Esophagus muscularis mucosa (tissue), 3 donors: ENCODE measurements at regions not wholly inside any gene's neighbourhood (a gene's known extent, or its start where the extent isn't known, plus 50 kb on each side); places are given as distances from the start of the nearest gene placed in this dataset.

Experiments used
- POLR2A ChIP-seq: fragments of 450-650 bp; IDR thresholded peaks from one replicate; pipeline ENCODE4 v1.6.1; 2017; ENCODE audit warnings: antibody characterized with exemption, moderate library complexity, mild to moderate bottlenecking, low read depth
- POLR2AphosphoS5 ChIP-seq, 2 donors: sonication (generic); formaldehyde crosslinking; IDR thresholded peaks; one replicate each; pipeline ENCODE4 v1.6.1; 2017; ENCODE audit warnings: antibody characterized with exemption in 2 of 2
- TF ChIP-seq, protein P1 (sequence below), 3 experiments: fragments of 200-600 bp in 2 of 3; fragments of 450-650 bp in 1 of 3; sonication (generic) in 2 of 3; IDR thresholded peaks; one replicate each; pipeline ENCODE4 v1.5.1; 2017 to 2019; ENCODE audit warnings: antibody characterized with exemption in 3 of 3, mild to moderate bottlenecking in 2 of 3, moderate library complexity in 1 of 3

DNA sequence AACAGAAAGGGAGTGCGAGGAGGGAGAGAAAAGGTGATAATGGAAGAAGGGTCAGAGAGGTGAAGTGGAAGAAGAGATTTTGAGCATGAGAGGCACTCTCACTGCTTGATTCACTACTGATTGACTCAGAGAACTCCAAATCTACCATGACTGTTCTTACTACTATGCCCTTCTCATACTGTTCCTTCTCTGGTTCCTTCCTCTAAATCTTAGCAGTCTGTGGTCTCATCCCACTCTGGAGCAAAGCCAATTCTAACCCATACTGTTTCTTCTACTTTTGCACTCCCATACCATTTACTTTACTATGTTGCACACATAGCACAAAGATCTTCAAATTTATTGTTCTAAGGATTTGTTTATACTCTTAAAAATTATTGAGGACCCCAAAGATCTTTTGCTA, 100.8 kb downstream of the DTWD1 start:
- TF ChIP-seq POLR2AphosphoS5 (IDR thresholded peaks at IDR 0.05) (no peak), POLR2A (no peak)
- TF ChIP-seq, protein P1, sequence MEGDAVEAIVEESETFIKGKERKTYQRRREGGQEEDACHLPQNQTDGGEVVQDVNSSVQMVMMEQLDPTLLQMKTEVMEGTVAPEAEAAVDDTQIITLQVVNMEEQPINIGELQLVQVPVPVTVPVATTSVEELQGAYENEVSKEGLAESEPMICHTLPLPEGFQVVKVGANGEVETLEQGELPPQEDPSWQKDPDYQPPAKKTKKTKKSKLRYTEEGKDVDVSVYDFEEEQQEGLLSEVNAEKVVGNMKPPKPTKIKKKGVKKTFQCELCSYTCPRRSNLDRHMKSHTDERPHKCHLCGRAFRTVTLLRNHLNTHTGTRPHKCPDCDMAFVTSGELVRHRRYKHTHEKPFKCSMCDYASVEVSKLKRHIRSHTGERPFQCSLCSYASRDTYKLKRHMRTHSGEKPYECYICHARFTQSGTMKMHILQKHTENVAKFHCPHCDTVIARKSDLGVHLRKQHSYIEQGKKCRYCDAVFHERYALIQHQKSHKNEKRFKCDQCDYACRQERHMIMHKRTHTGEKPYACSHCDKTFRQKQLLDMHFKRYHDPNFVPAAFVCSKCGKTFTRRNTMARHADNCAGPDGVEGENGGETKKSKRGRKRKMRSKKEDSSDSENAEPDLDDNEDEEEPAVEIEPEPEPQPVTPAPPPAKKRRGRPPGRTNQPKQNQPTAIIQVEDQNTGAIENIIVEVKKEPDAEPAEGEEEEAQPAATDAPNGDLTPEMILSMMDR (IDR thresholded peaks at IDR 0.05): no peak
